Testis (tissue), 2 donors: ENCODE measurements at regions not wholly inside any gene's neighbourhood (a gene's known extent, or its start where the extent isn't known, plus 50 kb on each side); places are given as distances from the start of the nearest gene placed in this dataset.

Source experiments
- DNase-seq: peaks from one replicate; pipeline ENCODE4 v3.0.0-alpha.2; 2019
- H3K27ac ChIP-seq, 2 donors: fragments of 200-600 bp; sonication (generic); one replicate each; pipeline ENCODE4 v1.5.1; 2019
- H3K27me3 ChIP-seq: fragments of 200-600 bp; sonication (generic); one replicate; pipeline ENCODE4 v1.5.1; 2019
- H3K36me3 ChIP-seq: fragments of 200-600 bp; sonication (generic); one replicate; pipeline ENCODE4 v1.5.1; 2017; ENCODE audit warnings: low read depth; ENCODE audit errors: missing control alignments
- H3K4me1 ChIP-seq: fragments of 200-600 bp; sonication (generic); one replicate; pipeline ENCODE4 v1.5.1; 2019
- H3K4me3 ChIP-seq, 2 donors: fragments of 200-600 bp; sonication (generic); one replicate each; pipeline ENCODE4 v1.5.1; 2017 to 2019
- H3K9me3 ChIP-seq: fragments of 200-600 bp; sonication (generic); one replicate; pipeline ENCODE4 v1.5.1; 2017
- CTCF ChIP-seq, 3 experiments: fragments of 450-650 bp in 2 of 3; fragments of 200-600 bp in 1 of 3; sonication (generic) in 1 of 3; IDR thresholded peaks; one replicate each; pipeline ENCODE4 v1.5.1; 2016 to 2019; ENCODE audit warnings: antibody characterized with exemption in 3 of 3, mild to moderate bottlenecking in 2 of 3, moderate library complexity in 1 of 3
- POLR2A ChIP-seq: fragments of 450-650 bp; IDR thresholded peaks from one replicate; pipeline ENCODE4 v1.6.1; 2017; ENCODE audit warnings: antibody characterized with exemption, mild to moderate bottlenecking, moderate library complexity
- WGBS, 2 donors: methylation state at CpG; one replicate each; pipeline ENCODE4 v1.1.5; 2018; 5-methylcytosine and 5-hydroxymethylcytosine counted together
- intact Hi-C: fragments of 100-400 bp; cut with DNase I; formaldehyde crosslinking; loops from one replicate; pipeline ENCODE4 v1.15.1; 2023; ENCODE audit warnings: low total_unique reads

GRCh38 chr6:142570221-142570671 lies 268.4 kb downstream of the ADGRG6 start:
- Histone ChIP-seq H3K4me3 (no peak overlapping the region), H3K27ac (no peak overlapping the region), H3K4me1 (no peaks in the 10 kb centered on the region), H3K9me3 (no peaks in the 10 kb centered on the region), H3K36me3 (no peaks in the 10 kb centered on the region), H3K27me3 (no peaks in the 10 kb centered on the region)
- TF ChIP-seq CTCF (IDR thresholded peaks at IDR 0.05) (no peak), POLR2A (no peak)
- no peak for DNase-seq
- intact Hi-C loops, result no loop called here

- no peaks in the 10 kb centered on the region for H3K36me3 ChIP-seq
- H3K4me3 ChIP-seq, result no peak overlapping the region
- no peak for DNase-seq
- H3K9me3 ChIP-seq, result no peaks in the 10 kb centered on the region
- 88 to 91% methylated on average over 2 of the region's 2 CpGs for WGBS, 2 donors
- no peaks in the 10 kb centered on the region for H3K4me1 ChIP-seq
- no peak for TF ChIP-seq CTCF (IDR thresholded peaks at IDR 0.05)
- TF ChIP-seq POLR2A, result no peak
- intact Hi-C loops, result no loop called here
- H3K27me3 ChIP-seq, result no peaks in the 10 kb centered on the region
- no peak overlapping the region for H3K27ac ChIP-seq
Observed at GRCh38 chr6:142592876-142593275, 291.1 kb downstream of the ADGRG6 start.

GRCh38 chr6:142597836-142598235 lies 296.0 kb downstream of the ADGRG6 start:
- H3K36me3 ChIP-seq, result no peaks in the 10 kb centered on the region
- DNase-seq, result no peak
- intact Hi-C loops, result no loop called here

GRCh38 chr6:142601427-142601826 lies 299.6 kb downstream of the ADGRG6 start:
- no peak for DNase-seq
- Histone ChIP-seq H3K27me3 (no peaks in the 10 kb centered on the region), H3K27ac (no peak overlapping the region), H3K9me3 (no peaks in the 10 kb centered on the region), H3K4me1 (no peaks in the 10 kb centered on the region), H3K4me3 (no peak overlapping the region), H3K36me3 (no peaks in the 10 kb centered on the region)
- no peak for TF ChIP-seq POLR2A
- no peak for TF ChIP-seq CTCF (IDR thresholded peaks at IDR 0.05)
- 88 to 100% methylated on average over 1 of the region's 1 CpG for WGBS, 2 donors
- intact Hi-C loops, result no loop called here

More at GRCh38 chr6:142597836-142598235, 296.0 kb downstream of the ADGRG6 start:
- Histone ChIP-seq H3K4me1 (no peaks in the 10 kb centered on the region), H3K27ac (no peak overlapping the region), H3K27me3 (no peaks in the 10 kb centered on the region), H3K4me3 (no peak overlapping the region), H3K9me3 (no peaks in the 10 kb centered on the region)
- TF ChIP-seq POLR2A (no peak), CTCF (IDR thresholded peaks at IDR 0.05) (no peak)
- 53 to 64% methylated on average over 5 of the region's 5 CpGs for WGBS, 2 donors

- no peak for TF ChIP-seq POLR2A
- TF ChIP-seq CTCF (IDR thresholded peaks at IDR 0.05), result no peak
- WGBS, 2 donors, result 94 to 96% methylated on average over 3 of the region's 3 CpGs
- intact Hi-C loops, result no loop called here
Observed at GRCh38 chr6:142602972-142603371, 301.2 kb downstream of the ADGRG6 start.

More at GRCh38 chr6:142602972-142603371, 301.2 kb downstream of the ADGRG6 start:
- no peak overlapping the region for H3K4me3 ChIP-seq
- no peak overlapping the region for H3K27ac ChIP-seq
- H3K4me1 ChIP-seq, result no peaks in the 10 kb centered on the region
- DNase-seq, result no peak
- no peaks in the 10 kb centered on the region for H3K36me3 ChIP-seq
- H3K9me3 ChIP-seq, result no peaks in the 10 kb centered on the region
- H3K27me3 ChIP-seq, result no peaks in the 10 kb centered on the region
